T-helper 17 cell (primary cell): ENCODE measurements at regions not wholly inside any gene's neighbourhood (a gene's known extent, or its start where the extent isn't known, plus 50 kb on each side); places are given as distances from the start of the nearest gene placed in this dataset.

Experiments used
- ATAC-seq: fragments of 150-1000 bp; cut with Tn5 transposase; 2 replicates; pipeline ENCODE4 v1.10.0; 2021; ENCODE audit warnings: mild to moderate bottlenecking, moderate library complexity
- DNase-seq, 3 donors: peaks; one replicate each; pipeline versions ENCODE4 v3.0.0 to v3.0.0-alpha.2; 2020 to 2021
- H3K9me3 ChIP-seq: one replicate; pipeline ENCODE4 v1.7.0; 2013; ENCODE audit warnings: low read length, mild to moderate bottlenecking; ENCODE audit not compliant: control insufficient read depth, poor library complexity, severe bottlenecking
- H3K27ac Mint-ChIP-seq: one replicate; pipeline ENCODE4 v1.8.0; 2022; ENCODE audit warnings: mild to moderate bottlenecking, moderate library complexity, mixed read lengths
- H3K27me3 Mint-ChIP-seq: one replicate; pipeline ENCODE4 v1.8.0; 2022; ENCODE audit warnings: mixed read lengths
- H3K36me3 Mint-ChIP-seq: one replicate; pipeline ENCODE4 v1.8.0; 2022; ENCODE audit warnings: low read depth, mixed read lengths
- H3K4me1 Mint-ChIP-seq: one replicate; pipeline ENCODE4 v1.8.0; 2022; ENCODE audit warnings: mild to moderate bottlenecking, mixed read lengths
- H3K4me3 Mint-ChIP-seq: one replicate; pipeline ENCODE4 v1.8.0; 2022; ENCODE audit warnings: mild to moderate bottlenecking, moderate library complexity, mixed read lengths

GRCh38 chr2:160927324-160927723 lies 232.9 kb upstream of the TANK start:
- no peak for ATAC-seq
- H3K9me3 ChIP-seq, result no peaks in the 10 kb centered on the region
- no peak for DNase-seq
- Mint-ChIP-seq H3K27me3 (peaks cover 23% of the 10 kb centered on the region), H3K36me3 (peaks cover 5% of the 10 kb centered on the region), H3K27ac (no peak overlapping the region), H3K4me1 (peaks cover 2% of the 10 kb centered on the region), H3K4me3 (no peak overlapping the region)

DNA sequence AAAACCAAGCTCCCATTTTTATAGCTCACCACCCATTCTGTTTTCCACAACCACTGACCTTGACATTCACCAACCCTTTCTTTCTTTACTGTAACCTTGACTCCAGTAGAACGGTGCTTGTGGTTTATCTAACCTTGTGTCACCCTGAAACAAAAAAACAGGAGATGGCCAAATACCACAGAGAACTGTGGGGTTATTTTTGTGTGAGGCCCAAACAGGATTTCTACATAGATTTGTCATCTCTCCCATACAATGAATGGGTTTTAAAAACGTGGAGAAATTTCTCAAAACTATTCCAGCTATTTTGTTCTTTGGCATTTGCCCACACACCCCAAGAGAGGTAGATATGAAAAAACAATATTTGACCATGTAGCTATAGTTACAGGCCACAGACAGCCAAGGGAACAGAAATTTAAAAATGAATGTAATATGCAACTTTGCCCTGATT lies 231.3 kb upstream of the TANK start:
- DNase-seq (no peak), ATAC-seq (no peak)

GRCh38 chr2:160931531-160931930 lies 228.7 kb upstream of the TANK start:
- Mint-ChIP-seq H3K4me3 (no peak overlapping the region), H3K27ac (no peak overlapping the region), H3K36me3 (peaks cover 5% of the 10 kb centered on the region), H3K4me1 (peaks cover 2% of the 10 kb centered on the region), H3K27me3 (peaks cover 15% of the 10 kb centered on the region)
- ATAC-seq (no peak), DNase-seq (no peak)
- H3K9me3 ChIP-seq, result no peaks in the 10 kb centered on the region

More for the DNA sequence above, 231.3 kb upstream of the TANK start:
- Mint-ChIP-seq H3K36me3 (peaks cover 5% of the 10 kb centered on the region), H3K4me1 (peaks cover 2% of the 10 kb centered on the region), H3K27me3 (peaks cover 23% of the 10 kb centered on the region), H3K4me3 (no peak overlapping the region), H3K27ac (no peak overlapping the region)
- H3K9me3 ChIP-seq, result no peaks in the 10 kb centered on the region

GRCh38 chr2:160932960-160933359 lies 227.3 kb upstream of the TANK start:
- Mint-ChIP-seq H3K27ac (no peak overlapping the region), H3K4me3 (no peak overlapping the region), H3K27me3 (peaks cover 10% of the 10 kb centered on the region), H3K36me3 (peaks cover 5% of the 10 kb centered on the region), H3K4me1 (peaks cover 2% of the 10 kb centered on the region)
- DNase-seq, result no peak
- ATAC-seq, result no peak
- H3K9me3 ChIP-seq, result no peaks in the 10 kb centered on the region

- no peaks in the 10 kb centered on the region for H3K9me3 ChIP-seq
- H3K27ac Mint-ChIP-seq, result no peak overlapping the region
- ATAC-seq (no peak), DNase-seq (no peak)
- H3K4me3 Mint-ChIP-seq, result no peak overlapping the region
- H3K4me1 Mint-ChIP-seq, result peaks cover 2% of the 10 kb centered on the region
- H3K27me3 Mint-ChIP-seq, result peaks cover 10% of the 10 kb centered on the region
- peaks cover 5% of the 10 kb centered on the region for H3K36me3 Mint-ChIP-seq
Observed at GRCh38 chr2:160934263-160934662, 226.0 kb upstream of the TANK start.

GRCh38 chr2:160934991-160935390 lies 225.2 kb upstream of the TANK start:
- Mint-ChIP-seq H3K27ac (no peak overlapping the region), H3K4me3 (no peak overlapping the region), H3K4me1 (peaks cover 9% of the 10 kb centered on the region), H3K36me3 (peaks cover 5% of the 10 kb centered on the region), H3K27me3 (peaks cover 10% of the 10 kb centered on the region)
- DNase-seq (no peak), ATAC-seq (no peak)
- no peaks in the 10 kb centered on the region for H3K9me3 ChIP-seq

- no peaks in the 10 kb centered on the region for H3K9me3 ChIP-seq
- Mint-ChIP-seq H3K36me3 (peaks cover 5% of the 10 kb centered on the region), H3K27me3 (peaks cover 8% of the 10 kb centered on the region), H3K27ac (no peak overlapping the region), H3K4me1 (peaks cover 18% of the 10 kb centered on the region), H3K4me3 (no peak overlapping the region)
- no peak for DNase-seq
- ATAC-seq, result no peak
Observed at GRCh38 chr2:160936044-160936806, 224.0 kb upstream of the TANK start.

DNA sequence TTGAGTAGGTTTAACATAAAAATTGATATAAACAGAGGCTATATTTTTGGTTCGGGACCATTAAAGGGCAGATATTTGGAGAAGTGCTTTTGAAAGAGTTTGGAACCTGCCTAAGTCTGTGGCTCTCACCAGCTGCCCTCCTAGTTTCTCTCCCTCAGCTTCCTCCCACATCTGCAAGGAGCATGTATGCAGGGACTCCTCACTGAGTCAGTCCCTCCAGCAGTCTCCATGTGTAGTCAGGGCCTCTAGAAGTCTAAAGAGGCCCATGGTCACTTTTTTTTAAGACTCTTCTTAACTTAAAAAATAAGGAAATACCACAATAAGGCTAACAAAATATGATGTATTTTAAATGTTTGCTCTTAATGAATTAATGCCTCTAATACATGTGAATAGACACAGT lies 220.0 kb upstream of the TANK start:
- Mint-ChIP-seq H3K27ac (peak overlapping the region; percentile 89), H3K4me1 (peaks cover 21% of the 10 kb centered on the region), H3K27me3 (no peaks in the 10 kb centered on the region), H3K36me3 (peaks cover 3% of the 10 kb centered on the region), H3K4me3 (no peak overlapping the region)
- DNase-seq, result no peak
- ATAC-seq, result no peak
- no peaks in the 10 kb centered on the region for H3K9me3 ChIP-seq

GRCh38 chr2:160940699-160941098 lies 219.5 kb upstream of the TANK start:
- peak overlapping the region; percentile 89 for H3K27ac Mint-ChIP-seq
- ATAC-seq (peak; percentile 90), DNase-seq (peak in 1 of 3 donors; percentile 4)
- peaks cover 21% of the 10 kb centered on the region for H3K4me1 Mint-ChIP-seq
- no peaks in the 10 kb centered on the region for H3K27me3 Mint-ChIP-seq
- no peaks in the 10 kb centered on the region for H3K9me3 ChIP-seq
- peaks cover 3% of the 10 kb centered on the region for H3K36me3 Mint-ChIP-seq
- H3K4me3 Mint-ChIP-seq, result peak overlapping the region; percentile 67

DNA sequence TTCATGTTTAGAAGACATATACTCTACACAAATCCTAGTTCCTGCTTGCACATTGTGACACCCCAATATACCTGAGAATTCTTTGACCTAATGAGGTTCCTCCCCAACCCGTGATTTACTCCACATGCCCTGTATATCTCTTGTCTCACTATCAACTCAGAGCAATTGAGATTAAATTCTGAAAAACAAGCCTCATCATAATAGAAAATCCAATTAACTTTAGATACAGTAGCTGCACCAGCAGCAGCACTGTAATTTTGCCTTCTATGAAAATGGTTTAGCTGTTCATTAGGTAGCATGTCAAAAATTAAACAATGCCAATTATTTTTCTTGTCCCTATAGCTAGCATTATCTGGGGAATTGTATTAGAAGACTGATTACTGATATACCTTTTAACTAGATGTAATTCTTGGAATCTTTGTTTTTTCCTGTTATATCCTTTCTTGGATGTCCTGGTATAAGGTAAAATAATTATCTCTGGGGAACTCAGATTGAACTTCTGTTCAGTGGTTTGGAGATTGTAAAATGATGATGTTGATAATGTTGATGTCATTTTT lies 218.9 kb upstream of the TANK start:
- no peak for ATAC-seq
- peaks cover 3% of the 10 kb centered on the region for H3K36me3 Mint-ChIP-seq
- H3K27ac Mint-ChIP-seq, result peak overlapping the region; percentile 89
- no peak overlapping the region for H3K4me3 Mint-ChIP-seq
- DNase-seq, result no peak
- peaks cover 21% of the 10 kb centered on the region for H3K4me1 Mint-ChIP-seq
- H3K9me3 ChIP-seq, result no peaks in the 10 kb centered on the region
- no peaks in the 10 kb centered on the region for H3K27me3 Mint-ChIP-seq

GRCh38 chr2:160942476-160943142 lies 217.6 kb upstream of the TANK start:
- DNase-seq (no peak), ATAC-seq (no peak)
- no peaks in the 10 kb centered on the region for H3K9me3 ChIP-seq
- no peak overlapping the region for H3K4me3 Mint-ChIP-seq
- peaks cover 3% of the 10 kb centered on the region for H3K36me3 Mint-ChIP-seq
- H3K4me1 Mint-ChIP-seq, result peaks cover 21% of the 10 kb centered on the region
- no peak overlapping the region for H3K27ac Mint-ChIP-seq
- no peaks in the 10 kb centered on the region for H3K27me3 Mint-ChIP-seq

DNA sequence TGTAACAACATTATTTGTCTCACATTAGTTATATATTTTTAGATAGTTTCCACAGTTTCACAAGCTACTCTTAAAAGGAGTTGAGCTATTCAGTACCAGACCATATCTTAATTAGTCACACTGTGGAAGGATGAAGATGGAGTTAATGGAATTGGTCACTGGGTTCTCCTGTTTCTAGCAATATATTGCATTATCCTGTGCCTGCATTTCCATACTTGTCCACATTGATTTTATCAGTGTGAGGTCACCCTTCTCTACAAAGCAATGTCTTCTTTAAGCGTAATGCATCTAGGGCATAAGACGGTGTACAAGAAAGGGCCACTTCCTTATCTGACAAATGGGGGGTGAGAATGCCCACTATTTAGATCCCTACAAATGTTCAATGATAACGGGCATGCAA lies 216.8 kb upstream of the TANK start:
- DNase-seq (no peak), ATAC-seq (no peak)
- Mint-ChIP-seq H3K27me3 (no peaks in the 10 kb centered on the region), H3K27ac (no peak overlapping the region), H3K4me3 (no peak overlapping the region), H3K36me3 (peaks cover 3% of the 10 kb centered on the region), H3K4me1 (peaks cover 21% of the 10 kb centered on the region)
- H3K9me3 ChIP-seq, result no peaks in the 10 kb centered on the region

DNA sequence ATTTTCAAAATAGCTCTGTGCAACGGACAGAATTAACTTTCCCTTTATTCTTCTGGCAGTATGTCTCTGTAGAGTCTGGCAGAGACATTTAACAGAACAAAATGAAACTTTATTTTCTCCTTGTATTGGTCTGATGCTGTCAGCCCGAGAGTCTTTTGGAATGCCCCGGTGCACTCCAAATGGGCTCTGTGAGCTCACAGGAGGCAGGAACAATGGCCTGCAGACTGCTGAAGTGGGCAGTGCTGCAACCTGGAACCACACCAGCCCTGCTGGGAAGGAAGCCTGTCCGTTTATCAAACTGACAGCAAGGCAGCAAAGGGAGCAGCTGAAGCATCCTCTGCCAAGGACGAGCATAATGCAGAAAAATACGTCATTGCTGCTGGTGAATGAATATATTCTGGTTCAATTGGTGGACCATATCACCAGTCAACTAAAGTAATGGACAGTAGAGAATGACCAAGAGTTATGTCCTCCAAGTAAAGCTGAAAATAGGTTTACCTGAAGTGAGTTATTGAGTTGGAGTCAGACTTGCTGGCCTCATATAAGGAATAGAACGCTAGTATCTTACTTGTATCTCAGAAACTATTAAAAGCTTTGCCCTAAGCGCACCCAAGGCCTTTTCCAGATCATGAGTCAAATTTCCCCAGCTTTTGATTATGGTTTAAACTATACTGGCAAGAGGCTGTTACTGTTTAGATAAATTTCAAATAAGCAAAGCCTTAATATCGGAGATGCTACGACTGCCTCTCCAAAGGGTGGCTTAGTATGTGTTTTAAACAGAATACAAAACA lies 207.6 kb upstream of the TANK start:
- H3K4me1 Mint-ChIP-seq, result no peaks in the 10 kb centered on the region
- peaks cover 5% of the 10 kb centered on the region for H3K36me3 Mint-ChIP-seq
- no peak overlapping the region for H3K4me3 Mint-ChIP-seq

More for the DNA sequence above, 207.6 kb upstream of the TANK start:
- H3K9me3 ChIP-seq, result no peaks in the 10 kb centered on the region
- Mint-ChIP-seq H3K27me3 (peaks cover 8% of the 10 kb centered on the region), H3K27ac (no peak overlapping the region)
- no peak for ATAC-seq
- no peak for DNase-seq
